ENCODE measurements at regions not wholly inside any gene's neighbourhood (a gene's known extent, or its start where the extent isn't known, plus 50 kb on each side); places are given as distances from the start of the nearest gene placed in this dataset.

DNA sequence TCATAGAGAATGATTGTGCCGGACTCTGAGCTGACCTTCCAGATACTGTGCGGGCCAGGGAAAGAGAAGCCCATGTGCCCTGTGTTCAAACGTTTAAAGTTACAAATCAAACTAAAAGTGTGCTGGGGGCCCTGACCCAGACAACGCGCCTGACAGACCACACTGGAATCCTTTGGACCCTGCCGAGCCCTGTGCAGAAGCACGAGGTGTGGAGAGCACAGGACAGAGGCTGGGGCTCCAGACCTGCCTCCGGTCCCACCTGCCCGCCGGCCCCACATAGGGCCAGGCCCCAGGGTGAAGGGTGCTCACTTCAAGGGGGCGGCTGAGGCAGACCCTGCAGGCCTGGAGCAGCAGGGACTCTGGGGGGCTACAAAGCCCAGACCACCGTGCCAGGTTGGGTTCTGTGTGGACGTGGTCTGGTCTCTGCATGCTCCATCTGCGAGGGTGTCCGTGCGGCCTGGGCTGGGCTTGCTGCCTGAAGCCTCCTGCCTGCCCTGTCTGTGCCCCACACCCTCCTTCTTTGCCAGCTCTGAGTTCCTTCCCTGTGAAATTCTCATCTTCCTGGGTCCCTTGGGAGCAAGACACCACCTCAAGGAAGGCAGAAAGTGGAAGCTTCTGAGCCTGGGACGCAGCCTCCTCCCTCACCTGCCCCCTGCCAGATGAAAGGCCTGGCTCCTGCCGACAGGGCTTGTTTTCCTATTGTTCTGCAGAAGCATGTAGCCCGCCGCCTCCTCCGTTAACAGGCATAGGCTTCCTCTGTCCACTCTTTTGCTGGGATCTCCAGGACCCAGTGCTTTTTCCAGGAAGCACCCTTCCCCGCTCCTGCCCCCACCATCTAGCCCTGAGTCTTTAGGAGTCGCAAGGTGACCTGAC is 186.2 kb downstream of the ERMARD start:
- no peak for DNase-seq

DNA sequence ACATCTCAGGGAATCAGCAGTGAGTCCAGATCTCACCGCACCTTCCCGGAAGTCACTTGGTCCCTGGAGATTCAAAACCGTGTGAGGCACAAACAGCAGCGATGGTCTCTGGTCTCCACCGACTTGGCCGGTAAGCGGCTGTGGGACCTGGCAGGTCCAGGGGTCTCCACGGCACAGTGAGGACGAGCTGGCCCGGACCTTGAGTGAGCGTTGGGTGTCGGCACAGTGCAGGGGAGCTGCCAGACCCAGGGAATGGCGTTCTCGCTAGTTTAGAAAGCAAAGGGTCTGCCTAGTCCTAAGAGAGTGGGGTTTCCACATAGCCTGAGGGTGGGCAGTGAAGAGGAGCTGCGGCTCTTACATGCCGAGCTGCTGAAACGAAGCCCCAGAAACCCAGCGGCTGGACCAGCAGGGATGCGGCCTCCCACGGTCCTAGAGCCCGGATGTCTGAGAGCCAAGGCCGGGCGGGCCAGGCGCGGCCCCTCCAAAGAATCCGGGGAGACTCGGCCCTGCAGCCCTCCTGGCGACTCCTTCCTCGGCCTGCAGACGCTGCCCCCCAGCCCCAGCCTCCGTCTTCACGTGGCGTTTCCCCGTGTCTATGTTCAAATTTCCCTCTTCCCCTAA is 185.0 kb downstream of the ERMARD start:
- DNase-seq = no peak

DNA sequence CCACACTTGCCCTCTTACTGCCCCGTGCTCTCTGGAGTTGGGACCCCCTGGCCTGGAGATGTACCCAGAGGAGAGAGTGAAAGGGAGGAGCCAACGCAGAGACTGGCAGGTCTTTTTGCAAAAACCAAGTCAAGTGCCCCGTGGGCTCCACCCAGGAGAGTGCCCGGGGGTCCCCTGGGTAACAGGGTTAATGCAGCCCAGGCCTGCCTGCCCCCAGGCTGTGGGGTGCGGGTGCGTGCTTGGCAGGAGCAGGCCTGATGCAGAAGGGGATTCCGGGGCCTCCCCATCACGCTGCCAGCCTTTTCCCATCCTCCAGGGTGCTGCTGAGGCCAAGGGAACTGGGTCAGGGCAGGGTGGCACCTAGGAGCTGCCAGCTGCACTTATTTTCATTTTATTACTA is 184.4 kb downstream of the ERMARD start:
- no peak for DNase-seq

DNA sequence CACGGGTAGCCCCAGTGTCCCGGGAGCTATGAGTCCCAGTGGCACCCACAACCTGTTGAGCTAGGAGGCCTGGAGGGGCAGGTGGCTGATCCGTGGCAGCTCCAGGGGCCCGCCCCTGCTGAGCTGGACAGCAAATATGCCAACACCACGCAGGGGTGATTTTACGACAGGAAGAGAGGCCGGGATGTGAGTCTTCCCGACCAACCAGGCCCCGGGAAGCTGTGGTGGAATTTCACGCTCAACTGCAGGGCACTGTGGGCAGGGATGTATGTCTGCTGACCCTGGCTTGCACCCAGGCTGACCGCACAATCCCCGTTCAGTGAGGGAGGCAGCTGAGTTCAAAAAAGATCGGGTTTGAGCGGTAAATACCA is 183.9 kb downstream of the ERMARD start:
- DNase-seq = no peak

DNA sequence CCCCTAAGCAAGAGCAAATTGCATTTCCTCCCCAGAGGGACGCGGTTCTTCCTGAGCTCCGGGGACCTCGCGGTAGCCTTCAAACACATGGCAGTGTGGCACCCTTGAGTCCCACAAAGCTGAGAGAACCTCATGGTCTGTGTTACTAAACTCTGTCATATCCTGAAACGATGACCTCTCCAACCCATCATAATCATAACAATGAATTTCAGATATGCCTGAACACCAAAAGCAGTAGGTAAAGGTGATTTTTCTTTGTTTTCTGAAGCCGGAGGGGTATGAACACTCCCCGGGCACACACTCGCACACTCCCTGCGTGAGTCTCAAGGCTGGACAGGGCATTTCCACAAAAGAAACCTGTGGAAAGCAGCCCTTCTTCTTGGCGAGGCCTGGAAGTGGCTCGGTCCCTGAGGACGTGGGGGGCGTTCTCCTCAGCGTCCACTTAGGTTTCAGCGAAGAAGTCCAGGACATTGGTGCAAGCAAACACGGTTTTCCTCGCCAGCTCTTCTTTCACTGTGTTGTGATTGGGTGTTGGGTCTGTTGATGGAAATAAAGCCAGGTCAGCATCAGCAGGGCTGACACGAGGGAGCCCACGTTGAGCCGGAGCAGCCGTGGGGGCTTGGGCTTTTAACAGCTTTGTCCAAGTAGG is 183.4 kb downstream of the ERMARD start:
- no peak for DNase-seq

DNA sequence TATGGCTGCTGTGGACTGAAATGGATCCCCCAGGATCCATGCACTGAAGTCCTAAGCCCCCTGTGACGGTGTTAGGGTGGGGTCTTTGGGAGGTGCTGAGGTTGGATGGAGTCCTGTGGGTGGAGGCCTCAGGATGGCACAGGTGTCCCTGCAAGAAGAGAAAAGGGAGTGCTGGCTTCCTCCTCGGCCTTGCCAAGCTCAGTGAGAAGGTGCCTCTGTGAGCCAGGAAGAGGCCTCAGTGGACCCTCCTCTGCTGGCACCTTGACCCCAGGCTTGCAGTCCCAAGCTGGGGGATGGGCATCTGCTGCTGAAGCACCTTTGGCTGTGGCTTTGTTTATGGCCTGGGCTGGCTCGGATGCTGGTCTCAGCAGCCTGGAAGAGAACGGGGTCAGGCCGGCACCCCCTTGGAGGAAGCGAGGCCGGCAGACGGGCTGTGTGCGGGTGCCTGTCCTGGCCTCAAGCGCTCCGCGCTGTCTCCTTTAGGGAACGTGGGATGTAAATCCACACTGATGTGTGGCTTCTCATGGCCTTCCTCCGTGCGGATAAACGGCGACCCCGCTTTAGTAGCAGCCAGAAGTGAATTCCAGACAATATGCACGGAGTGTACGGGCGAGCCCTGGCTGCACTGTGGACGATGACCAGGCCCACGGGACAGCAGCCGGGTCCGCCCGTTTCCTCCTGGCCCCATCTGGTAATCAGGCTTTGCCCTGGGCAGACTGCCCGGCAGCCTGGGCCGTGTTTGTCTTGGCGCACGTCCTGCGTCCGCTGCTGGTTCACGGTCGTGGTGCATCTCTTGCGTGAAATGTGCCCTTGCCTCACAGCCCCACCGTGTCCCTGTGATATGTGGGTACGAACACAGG is 182.6 kb downstream of the ERMARD start:
- DNase-seq = no peak

DNA sequence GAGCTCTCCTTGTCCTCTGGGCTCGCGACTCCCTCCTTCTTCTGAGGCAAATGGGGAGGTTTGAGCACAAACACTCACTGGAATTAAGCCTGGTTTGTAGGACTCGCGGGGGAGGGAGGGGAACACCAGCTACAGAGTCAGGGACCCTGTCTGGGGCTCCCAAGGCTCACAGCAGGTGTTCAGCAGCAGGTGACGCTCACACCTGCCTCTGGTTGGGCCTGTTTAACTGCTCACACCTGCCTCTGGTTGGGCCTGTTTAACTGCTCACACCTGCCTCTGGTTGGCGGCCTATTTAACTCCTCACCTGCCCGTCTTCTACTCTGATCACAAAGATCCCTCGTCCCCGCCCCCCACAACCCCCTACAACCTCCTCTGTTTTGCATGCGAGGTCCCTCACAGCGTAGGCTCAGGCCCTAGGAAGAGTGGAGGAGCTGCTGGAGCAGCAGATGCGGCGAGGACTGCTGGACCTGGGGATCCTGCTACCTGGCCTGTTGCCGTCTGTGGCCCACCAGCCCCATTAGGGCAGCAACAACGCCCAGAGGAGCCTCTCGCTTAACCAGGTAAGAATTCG is 181.9 kb downstream of the ERMARD start:
- peak; percentile 54 for DNase-seq

DNA sequence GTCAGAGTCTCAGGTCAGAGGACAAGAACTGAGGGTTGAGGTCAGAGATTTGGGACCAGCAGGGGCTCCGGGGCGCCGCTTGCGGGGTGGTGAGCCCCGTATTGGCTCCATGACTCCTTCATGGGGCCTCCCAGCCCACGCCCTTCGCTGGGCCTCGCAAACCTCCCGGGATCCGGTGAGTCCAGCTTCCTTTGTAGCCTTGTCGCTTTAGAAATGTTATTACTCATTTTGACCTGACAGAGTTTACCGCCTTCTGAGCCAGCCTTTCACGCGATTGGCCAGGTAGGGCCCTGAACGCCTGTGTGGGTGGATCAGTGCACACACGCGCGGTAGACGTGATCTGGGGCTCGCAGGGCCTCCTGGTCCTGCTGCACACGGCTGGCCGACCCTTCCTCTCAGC is 181.1 kb downstream of the ERMARD start:
- no peak for DNase-seq

DNA sequence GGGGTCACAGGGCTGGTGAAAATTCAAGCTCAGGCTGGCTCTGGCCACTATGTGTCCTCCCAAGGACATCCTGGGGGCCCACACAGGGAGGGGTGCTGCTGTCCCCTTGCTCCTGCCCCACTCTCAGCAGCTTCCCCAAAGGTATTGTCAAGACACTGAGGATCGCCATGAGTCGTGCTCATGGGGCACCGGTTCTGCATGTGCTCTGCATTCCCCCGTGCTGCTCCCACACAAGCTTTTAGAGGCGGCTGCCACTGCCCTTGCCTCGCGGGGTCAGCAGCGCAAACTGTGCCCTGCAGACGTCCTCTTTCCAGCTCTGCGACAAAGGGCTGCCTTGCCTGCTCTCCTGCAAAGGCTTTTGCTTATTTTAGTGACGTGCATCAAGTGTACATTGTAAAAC is 179.8 kb downstream of the ERMARD start:
- peak; percentile 20 for DNase-seq

DNA sequence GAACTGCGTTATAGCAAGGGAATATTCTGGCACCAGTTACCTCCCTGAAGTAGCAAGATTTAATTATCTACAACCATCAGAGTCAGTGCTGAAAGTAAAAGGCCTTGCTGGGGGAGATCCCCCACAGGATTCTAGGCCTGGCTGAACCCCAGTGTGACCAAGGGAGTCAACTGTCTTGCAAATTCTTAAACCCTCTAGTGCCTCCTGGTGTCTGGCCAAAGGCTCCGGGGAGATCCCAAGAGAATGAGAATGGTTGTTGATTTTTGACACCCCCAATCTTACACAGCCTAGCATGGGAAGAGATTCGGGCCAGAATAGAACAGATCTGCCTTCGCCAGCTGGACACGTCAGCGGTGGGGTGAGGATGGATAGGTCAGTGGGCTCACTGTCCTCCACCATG is 179.4 kb downstream of the ERMARD start:
- DNase-seq = no peak

DNA sequence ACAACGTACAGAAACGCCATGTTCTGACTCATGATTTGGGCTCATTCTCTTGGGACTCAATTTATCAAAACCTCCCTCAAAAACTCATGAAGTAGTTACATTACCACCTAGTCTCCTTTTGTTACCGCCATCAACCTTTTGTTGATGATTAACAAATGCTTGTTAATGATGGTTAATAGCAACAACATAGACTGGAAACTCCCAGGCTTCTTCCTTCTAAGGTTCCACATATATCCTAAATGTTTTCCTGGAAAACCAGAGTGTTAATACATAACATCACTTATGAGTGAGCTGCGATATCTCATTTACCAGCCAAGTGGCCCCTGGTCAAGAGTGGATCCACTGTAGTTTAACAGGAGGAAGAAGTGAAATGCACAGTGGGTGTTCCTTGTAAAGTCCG is 176.3 kb downstream of the ERMARD start:
- DNase-seq = no peak

DNA sequence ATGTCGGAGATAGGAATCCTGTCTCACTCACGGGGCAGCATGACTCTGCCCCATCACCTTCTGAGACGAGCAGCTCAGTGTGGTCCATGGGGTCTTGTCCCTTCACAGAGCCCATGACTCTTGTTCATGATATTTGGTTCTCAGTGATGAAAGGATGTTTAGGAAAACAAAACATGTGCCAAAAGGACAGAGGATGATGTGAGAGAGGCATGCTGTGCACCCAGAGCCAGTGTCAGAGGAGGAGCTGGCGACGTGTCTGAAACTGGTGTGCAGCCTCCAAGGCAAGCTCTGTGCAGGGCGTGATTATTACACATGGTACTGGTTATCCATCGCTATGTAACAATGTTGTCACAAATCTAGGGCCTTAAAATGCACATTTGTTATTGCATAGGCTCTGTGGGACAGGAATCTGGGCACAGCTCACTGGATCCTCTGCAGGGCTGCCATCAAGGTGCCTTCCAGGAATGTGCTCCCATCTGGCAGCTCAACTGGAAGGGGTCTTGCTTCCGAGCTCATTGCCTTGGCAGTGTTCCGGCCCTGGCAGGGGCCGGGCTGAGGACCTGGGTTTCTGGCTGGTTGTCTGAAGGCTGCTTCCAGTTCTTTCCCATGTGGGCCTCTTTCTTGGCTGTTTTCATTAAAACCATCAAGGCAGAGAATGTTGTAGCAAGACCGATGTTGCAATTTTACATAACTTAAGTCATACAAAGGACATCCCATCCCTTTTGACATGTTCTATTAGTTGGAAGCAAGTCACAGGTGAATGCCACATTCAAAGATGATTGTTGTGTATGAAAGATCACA is 175.4 kb downstream of the ERMARD start:
- DNase-seq = no peak

DNA sequence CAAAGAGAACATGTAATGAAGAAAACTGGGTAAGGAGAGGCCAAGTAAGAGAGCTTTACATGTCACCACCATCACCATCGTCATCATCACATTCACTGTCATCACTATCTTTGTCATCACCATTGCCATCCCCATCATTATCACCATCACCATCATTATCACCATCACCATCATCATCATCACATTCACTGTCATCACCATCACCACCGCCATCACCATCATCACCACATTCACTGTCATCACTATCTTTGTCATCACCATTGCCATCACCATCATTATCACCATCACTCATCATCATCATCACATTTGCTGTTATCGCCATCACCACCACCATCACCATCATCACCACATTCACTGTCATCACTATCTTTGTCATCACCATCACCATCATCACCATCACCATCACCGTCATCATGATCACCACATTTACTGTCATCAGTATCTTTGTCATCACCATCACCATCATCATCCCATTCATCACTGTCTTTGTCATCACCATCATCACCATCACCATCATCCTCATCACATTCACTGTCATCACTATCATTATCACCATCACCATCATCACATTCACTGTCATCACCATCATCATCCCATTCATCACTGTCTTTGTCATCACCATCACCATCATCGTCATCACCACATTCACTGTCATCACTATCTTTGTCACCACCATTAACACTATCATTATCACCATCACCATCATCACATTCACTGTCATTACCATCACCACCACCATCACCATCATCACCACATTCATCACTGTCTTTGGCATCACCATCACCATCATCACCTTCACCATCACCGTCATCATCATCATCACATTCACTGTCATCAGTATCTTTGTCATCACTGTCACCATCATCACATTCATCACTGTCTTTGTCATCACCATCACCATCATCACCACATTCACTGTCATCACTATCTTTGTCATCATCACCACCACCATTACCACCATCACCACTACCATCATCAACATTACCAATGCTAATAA is 172.3 kb downstream of the ERMARD start:
- DNase-seq = no peak

DNA sequence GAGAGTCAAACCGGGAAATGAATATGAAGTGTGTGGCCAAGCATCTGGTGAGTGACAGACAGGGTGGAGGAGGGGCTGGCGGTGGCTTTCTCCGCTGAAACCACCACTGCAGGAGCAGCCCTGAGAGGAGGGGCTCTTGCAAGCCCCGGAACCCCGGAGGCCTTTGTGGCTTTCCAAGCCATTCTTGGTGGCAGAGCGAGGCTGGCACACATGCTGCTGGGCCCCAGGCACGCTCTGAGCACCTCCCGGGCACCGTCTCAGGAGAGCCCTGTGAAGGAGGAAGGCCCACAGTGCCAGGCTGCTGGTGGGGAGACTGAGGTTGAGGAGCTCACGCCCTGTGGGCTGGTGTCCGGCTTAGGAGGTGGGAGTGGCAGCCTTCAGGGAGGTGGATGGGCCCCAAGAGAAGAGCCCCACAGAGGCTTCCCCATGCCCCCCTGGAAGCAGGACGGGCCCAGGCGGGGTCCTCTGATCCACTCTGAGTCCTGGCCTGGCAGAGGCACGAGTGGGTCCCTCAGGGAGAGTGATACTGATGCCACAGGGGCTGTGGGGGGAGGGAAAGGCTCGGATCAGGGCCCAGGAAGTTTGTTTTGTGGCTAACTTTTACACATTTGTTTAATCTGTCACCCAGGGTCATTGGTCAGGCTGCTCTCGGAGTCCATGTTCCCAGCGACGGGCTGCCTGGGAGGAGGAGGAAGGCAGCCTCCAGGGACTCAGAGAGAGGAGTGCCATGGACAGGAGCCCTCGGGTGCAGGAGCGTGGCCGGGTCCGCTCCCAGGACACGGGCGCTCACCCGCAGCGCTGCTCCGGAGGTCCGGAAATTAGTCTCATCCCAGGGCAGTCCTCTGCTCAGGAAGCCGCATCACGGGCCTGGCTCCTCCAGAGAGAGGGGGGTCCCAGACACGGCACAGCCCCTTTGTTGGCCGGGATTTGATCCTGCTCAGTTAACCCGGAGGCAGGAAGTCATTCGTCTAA is 170.7 kb downstream of the ERMARD start:
- no peak for DNase-seq

DNA sequence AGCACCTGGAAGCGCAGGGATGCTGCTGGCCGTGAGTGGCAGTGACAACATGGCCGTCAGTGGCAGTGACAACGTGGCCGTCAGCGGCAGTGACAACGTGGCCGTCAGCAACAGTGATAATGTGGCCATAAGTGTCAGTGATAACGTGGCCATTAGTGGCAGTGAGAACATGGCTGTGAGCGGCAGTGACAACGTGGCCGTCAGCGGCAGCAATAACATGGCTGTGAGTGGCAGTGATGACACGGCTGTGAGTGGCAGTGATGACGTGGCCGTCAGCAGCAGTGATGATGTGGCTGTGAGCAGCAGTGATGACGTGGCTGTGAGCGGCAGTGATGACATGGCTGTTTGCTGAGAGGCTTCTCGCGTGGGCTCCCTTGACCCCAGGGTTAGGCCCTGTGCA is 169.8 kb downstream of the ERMARD start:
- DNase-seq = no peak

DNA sequence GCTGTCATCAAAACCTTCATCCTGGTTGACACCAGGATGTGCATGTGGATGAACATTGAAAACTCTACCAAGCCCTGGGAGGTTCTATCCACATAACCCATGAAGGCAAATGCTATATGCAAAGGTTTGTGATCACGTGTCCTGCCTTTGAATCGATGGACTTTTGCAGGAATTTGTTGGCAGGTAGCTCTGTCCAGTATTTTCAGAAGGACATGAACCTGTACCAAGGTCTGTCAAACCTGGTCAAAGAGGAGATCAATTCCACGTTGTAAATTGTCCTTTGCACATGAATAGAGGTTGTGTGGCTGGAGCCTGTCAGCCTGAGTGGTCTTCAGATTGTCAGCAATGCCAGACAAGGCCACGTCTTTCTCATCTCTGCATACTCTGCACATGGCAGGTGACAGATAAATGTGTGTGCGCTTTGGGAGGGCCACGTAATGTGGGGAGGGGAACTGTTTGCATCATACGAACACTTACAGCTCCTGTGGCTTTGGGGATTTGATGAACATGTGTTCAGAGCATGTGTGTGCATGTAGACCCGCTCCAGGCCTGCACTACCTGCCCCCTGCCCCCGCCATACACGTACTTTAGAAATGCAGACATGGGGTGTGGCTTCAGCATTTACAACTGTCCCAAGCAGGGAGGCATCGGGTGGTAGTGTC is 169.1 kb downstream of the ERMARD start:
- no peak for DNase-seq

DNA sequence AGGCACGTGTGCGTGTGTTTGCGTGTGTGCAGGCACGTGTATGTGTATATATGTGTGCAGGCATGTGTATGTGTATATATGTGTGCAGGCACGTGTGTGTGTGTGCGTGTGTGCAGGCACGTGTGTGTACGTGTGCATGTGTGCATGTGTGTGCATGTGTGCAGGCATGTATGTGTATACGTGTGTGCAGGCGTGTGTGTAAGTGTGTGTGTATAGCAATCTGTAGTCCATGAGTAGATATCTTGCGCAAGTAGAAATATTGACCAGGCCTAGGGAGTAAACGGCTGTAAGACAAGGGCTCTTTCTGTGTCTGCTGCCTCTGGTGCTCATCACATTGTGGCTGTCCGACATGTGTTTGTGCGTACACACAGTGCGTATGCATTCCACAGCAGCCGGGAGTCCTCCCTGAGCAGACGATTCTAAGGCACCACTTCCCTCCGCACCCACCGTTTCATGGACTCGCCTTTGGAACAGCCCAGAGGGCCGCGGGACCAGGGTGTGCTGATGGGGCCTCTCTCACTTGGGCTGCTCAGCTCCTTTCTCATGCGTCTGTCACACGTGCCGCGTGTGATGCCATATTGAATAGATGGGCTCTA is 167.6 kb downstream of the ERMARD start:
- DNase-seq = no peak

DNA sequence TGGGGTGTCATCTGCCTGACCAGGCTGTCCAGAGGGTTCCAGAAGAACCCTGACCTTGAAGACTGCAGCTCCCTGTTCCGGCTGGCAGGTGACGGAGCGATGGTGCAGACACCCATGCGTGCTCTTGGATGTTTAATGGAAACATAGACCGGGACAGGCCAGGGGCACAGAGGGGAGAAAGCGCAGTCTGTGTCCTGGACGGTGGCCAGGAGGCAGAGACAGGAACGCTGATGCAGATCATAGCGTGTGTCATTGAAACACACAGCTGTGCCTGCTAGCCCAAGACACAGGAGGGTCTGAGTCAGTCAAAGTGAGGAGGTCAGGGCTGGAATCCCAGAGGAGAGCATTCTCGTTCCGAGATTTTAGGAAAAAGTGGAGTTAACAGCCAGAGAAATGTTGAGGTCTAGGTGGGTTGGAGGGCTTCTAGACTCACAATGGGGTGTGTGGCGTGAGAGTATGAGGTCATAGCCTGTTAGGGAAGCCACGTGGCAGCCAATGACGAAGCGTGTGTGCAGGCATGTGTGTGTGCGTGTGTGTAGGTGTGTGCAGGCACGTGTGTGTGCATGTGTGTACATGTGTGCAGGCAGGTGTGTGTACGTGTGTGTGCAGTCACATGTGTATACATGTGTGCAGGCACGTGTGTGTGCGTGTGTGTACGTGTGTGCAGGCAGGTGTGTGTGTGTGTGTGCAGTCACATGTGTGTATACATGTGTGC is 167.0 kb downstream of the ERMARD start:
- DNase-seq = no peak

Data from NCI-H69 (cell line).